ENCODE measurements at regions not wholly inside any gene's neighbourhood (a gene's known extent, or its start where the extent isn't known, plus 50 kb on each side); places are given as distances from the start of the nearest gene placed in this dataset.

DNA sequence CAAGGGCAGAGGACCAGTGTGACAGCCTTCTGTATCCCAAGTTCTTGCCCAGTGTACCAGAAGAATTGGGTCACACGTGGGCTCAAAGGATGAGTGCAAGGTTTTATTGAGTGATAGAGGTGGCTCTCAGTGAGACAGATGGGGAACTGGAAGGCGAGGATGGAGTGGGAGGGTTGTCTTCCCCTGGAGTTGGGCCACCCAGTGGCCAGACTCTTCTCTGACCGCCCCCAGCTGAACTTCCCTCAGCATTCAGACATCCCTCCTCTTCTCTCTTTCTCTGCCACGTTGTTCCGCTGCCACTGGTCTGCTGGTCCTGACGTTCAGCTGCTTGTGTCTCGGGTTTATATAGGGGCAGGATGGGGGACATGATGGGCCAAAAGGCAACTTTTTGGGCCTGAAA, 150.1 kb upstream of the IVNS1ABP start:
- no peaks in the 10 kb centered on the region for H3K4me1 ChIP-seq (ENCODE audit: insufficient read depth, low read length)
- ChIA-PET CTCF (no interaction called here), POLR2A (ENCODE audit: unreplicated experiment) (no interaction called here)
- H3K27me3 ChIP-seq (ENCODE audit: low read length), result no peaks in the 10 kb centered on the region
- no peaks in the 10 kb centered on the region for H3K36me3 ChIP-seq (ENCODE audit: low read depth, low read length)
- no peaks in the 10 kb centered on the region for H3F3A ChIP-seq (ENCODE audit: low read length, unreplicated experiment)
- no peak overlapping the region for H3K27ac ChIP-seq (ENCODE audit: low read length)
- no peak for ATAC-seq
- intact Hi-C loops (cut with micrococcal nuclease), result loop anchor here (10.0 kb wide), 1 partner anchor 98 kb away; no protein-coding TSS in a partner anchor
- no peak for DNase-seq
- no peak overlapping the region for H3K4me3 ChIP-seq (ENCODE audit: low read length)
- H3K9me3 ChIP-seq (ENCODE audit: low read length), result no peaks in the 10 kb centered on the region
- H4K20me1 ChIP-seq (ENCODE audit: low read length), result no peaks in the 10 kb centered on the region
- H3K79me2 ChIP-seq (ENCODE audit: low read length), result no peaks in the 10 kb centered on the region
- no peak overlapping the region for H3K9ac ChIP-seq (ENCODE audit: low read length)
- TF ChIP-seq, protein P1, sequence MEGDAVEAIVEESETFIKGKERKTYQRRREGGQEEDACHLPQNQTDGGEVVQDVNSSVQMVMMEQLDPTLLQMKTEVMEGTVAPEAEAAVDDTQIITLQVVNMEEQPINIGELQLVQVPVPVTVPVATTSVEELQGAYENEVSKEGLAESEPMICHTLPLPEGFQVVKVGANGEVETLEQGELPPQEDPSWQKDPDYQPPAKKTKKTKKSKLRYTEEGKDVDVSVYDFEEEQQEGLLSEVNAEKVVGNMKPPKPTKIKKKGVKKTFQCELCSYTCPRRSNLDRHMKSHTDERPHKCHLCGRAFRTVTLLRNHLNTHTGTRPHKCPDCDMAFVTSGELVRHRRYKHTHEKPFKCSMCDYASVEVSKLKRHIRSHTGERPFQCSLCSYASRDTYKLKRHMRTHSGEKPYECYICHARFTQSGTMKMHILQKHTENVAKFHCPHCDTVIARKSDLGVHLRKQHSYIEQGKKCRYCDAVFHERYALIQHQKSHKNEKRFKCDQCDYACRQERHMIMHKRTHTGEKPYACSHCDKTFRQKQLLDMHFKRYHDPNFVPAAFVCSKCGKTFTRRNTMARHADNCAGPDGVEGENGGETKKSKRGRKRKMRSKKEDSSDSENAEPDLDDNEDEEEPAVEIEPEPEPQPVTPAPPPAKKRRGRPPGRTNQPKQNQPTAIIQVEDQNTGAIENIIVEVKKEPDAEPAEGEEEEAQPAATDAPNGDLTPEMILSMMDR (conservative IDR thresholded peaks at IDR 0.05; ENCODE audit: low read depth, low read length), result no peak
- no peak for TF ChIP-seq EZH2phosphoT487 (IDR thresholded peaks at IDR 0.05; ENCODE audit: borderline replicate concordance, low read length)
- no peak for TF ChIP-seq EZH2 (IDR thresholded peaks at IDR 0.05; ENCODE audit: low read length, unreplicated experiment)
- no peak overlapping the region for H2AFZ ChIP-seq (ENCODE audit: low read length)
- H3K9me2 ChIP-seq (replicated peaks; ENCODE audit: low read length), result no peaks in the 10 kb centered on the region
- no peak overlapping the region for H3K4me2 ChIP-seq (ENCODE audit: low read length)
- BruUV-seq (replicated peaks), result no TSS peak

DNA sequence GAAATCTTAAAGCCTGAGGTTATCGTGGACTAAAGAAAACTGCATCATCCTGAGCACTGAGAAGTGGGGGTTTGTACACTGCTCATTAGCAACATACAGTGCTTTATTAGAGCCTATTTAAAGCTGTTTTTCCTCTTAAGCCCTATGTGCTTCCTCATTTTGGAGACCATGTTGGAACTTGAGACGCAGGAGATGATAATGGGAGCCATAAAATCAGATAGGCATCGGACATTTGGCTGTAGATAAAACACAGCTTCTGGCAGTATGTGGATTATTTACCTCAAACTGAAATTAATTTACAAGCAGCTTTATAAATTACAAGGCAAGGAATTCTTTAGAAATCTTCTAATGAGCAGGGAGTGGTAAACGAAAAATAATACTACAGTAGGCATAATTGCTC, 147.7 kb upstream of the IVNS1ABP start:
- BruUV-seq (replicated peaks), result no TSS peak
- no peaks in the 10 kb centered on the region for H3F3A ChIP-seq (ENCODE audit: low read length, unreplicated experiment)
- DNase-seq, result no peak
- H3K4me3 ChIP-seq (ENCODE audit: low read length), result no peak overlapping the region
- H3K27ac ChIP-seq (ENCODE audit: low read length), result no peak overlapping the region
- H3K9me2 ChIP-seq (replicated peaks; ENCODE audit: low read length), result no peaks in the 10 kb centered on the region
- H3K4me1 ChIP-seq (ENCODE audit: insufficient read depth, low read length), result no peaks in the 10 kb centered on the region
- H2AFZ ChIP-seq (ENCODE audit: low read length), result no peak overlapping the region
- H3K4me2 ChIP-seq (ENCODE audit: low read length), result no peak overlapping the region
- TF ChIP-seq EZH2 (IDR thresholded peaks at IDR 0.05; ENCODE audit: low read length, unreplicated experiment) (no peak), EZH2phosphoT487 (IDR thresholded peaks at IDR 0.05; ENCODE audit: borderline replicate concordance, low read length) (no peak)
- TF ChIP-seq, protein P1 (conservative IDR thresholded peaks at IDR 0.05; ENCODE audit: low read depth, low read length), result no peak
- H3K79me2 ChIP-seq (ENCODE audit: low read length), result no peaks in the 10 kb centered on the region
- CTCF ChIA-PET, result no interaction called here
- H3K36me3 ChIP-seq (ENCODE audit: low read depth, low read length), result no peaks in the 10 kb centered on the region
- ATAC-seq, result no peak
- no peaks in the 10 kb centered on the region for H3K9me3 ChIP-seq (ENCODE audit: low read length)
- H3K9ac ChIP-seq (ENCODE audit: low read length), result no peak overlapping the region
- POLR2A ChIA-PET (ENCODE audit: unreplicated experiment), result no interaction called here
- no peaks in the 10 kb centered on the region for H3K27me3 ChIP-seq (ENCODE audit: low read length)
- no peaks in the 10 kb centered on the region for H4K20me1 ChIP-seq (ENCODE audit: low read length)
- intact Hi-C loops (cut with micrococcal nuclease), result loop anchor here (10.0 kb wide), 1 partner anchor 100 kb away; no protein-coding TSS in a partner anchor

DNA sequence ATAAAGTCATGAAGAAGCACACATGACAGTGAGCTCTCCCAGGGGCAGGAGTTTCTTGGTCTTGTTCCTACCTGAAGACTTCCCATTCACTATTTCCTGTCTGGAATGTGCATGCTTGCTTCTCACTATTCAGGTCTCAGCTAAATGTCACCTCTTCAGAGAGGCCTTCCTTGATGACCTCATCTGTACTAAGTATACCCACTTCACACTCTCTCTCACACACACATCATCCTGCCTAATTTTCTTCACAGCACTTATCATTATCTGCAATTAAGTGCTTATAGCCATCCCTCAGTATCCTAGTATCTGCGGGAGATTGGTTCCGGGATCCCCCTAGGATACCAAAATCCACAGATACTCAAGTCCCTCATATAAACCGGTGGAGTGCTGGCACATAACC, 146.4 kb upstream of the IVNS1ABP start:
- Histone ChIP-seq H3F3A (ENCODE audit: low read length, unreplicated experiment) (no peaks in the 10 kb centered on the region), H3K4me1 (ENCODE audit: insufficient read depth, low read length) (no peaks in the 10 kb centered on the region), H3K9ac (ENCODE audit: low read length) (no peak overlapping the region), H4K20me1 (ENCODE audit: low read length) (no peaks in the 10 kb centered on the region), H3K9me3 (ENCODE audit: low read length) (no peaks in the 10 kb centered on the region), H3K36me3 (ENCODE audit: low read depth, low read length) (no peaks in the 10 kb centered on the region), H3K79me2 (ENCODE audit: low read length) (no peaks in the 10 kb centered on the region), H3K27me3 (ENCODE audit: low read length) (no peaks in the 10 kb centered on the region), H3K4me2 (ENCODE audit: low read length) (no peak overlapping the region), H3K9me2 (replicated peaks; ENCODE audit: low read length) (no peaks in the 10 kb centered on the region), H3K27ac (ENCODE audit: low read length) (no peak overlapping the region), H2AFZ (ENCODE audit: low read length) (no peak overlapping the region), H3K4me3 (ENCODE audit: low read length) (no peak overlapping the region)
- intact Hi-C loops (cut with micrococcal nuclease), result loop anchor here (10.0 kb wide), 1 partner anchor 101 kb away; no protein-coding TSS in a partner anchor
- ChIA-PET POLR2A (ENCODE audit: unreplicated experiment) (no interaction called here), CTCF (no interaction called here)
- BruUV-seq (replicated peaks), result no TSS peak
- DNase-seq (no peak), ATAC-seq (no peak)
- TF ChIP-seq EZH2 (IDR thresholded peaks at IDR 0.05; ENCODE audit: low read length, unreplicated experiment) (no peak), EZH2phosphoT487 (IDR thresholded peaks at IDR 0.05; ENCODE audit: borderline replicate concordance, low read length) (no peak)
- TF ChIP-seq, protein P1 (conservative IDR thresholded peaks at IDR 0.05; ENCODE audit: low read depth, low read length), result no peak

Measured in PC-3 (cell line).